ENCODE measurements at regions not wholly inside any gene's neighbourhood (a gene's known extent, or its start where the extent isn't known, plus 50 kb on each side); places are given as distances from the start of the nearest gene placed in this dataset.

- WGBS (ENCODE audit: insufficient coverage, low coverage, missing lambda C conversion rate) = 0% methylated on average over 1 of the region's 1 CpG
- DNase-seq (ENCODE audit: extremely low read depth in 1 of 4, low spot score in 3 of 4) (no peak), ATAC-seq (no peak), FAIRE-seq (no peak)
- no peaks in the 10 kb centered on the region for H3K36me3 ChIP-seq (ENCODE audit: control insufficient read depth, insufficient read depth, low read length)
- no peaks in the 10 kb centered on the region for H4K20me1 ChIP-seq (replicated peaks; ENCODE audit: control insufficient read depth, insufficient read depth, low read length)
- ChIA-PET CTCF (ENCODE audit: low intra/inter-chr PET ratio) (no interaction called here), POLR2A (interaction anchor here (1.5 to 2.2 kb wide), 3 partner anchors 9 to 16 kb away, joined by 6 to 8 read pairs (median 7); no protein-coding TSS in a partner anchor)
- no peak overlapping the region for H3K4me2 ChIP-seq (ENCODE audit: insufficient read depth, low read length)
- H3K9me3 ChIP-seq (replicated peaks; ENCODE audit: control insufficient read depth, insufficient read depth, low read depth, low read length) = no peaks in the 10 kb centered on the region
- no peaks in the 10 kb centered on the region for H3K79me2 ChIP-seq (ENCODE audit: control insufficient read depth, insufficient read depth, low read length)
- no peak overlapping the region for H3K27ac ChIP-seq (ENCODE audit: extremely low read depth, low read depth, low read length)
- H3K4me3 ChIP-seq = no peak overlapping the region
- intact Hi-C loops (cut with micrococcal nuclease) = no loop called here
- in situ Hi-C loops (cut with MboI) = no loop called here
- no TSS peak for BruUV-seq (replicated peaks)
- no peaks in the 10 kb centered on the region; a peak in 2 of 5 replicates for H3K27me3 ChIP-seq (ENCODE audit: control insufficient read depth in 2 of 2, insufficient read depth in 2 of 2, low read length in 2 of 2)
- H3K4me1 ChIP-seq (replicated peaks in 1 of 2; ENCODE audit: control insufficient read depth in 2 of 2, insufficient read depth in 2 of 2, low read length in 2 of 2) = 0 out of 5 replicates have a peak, but pooled peaks cover 0 to 2% of the 10 kb centered on the region in 2 experiments
- no peak overlapping the region for H2AFZ ChIP-seq (ENCODE audit: low read depth, low read length)
- no peaks in the 10 kb centered on the region for H3K9me1 ChIP-seq (ENCODE audit: control insufficient read depth, insufficient read depth, low read length)
- no peak overlapping the region for H3K9ac ChIP-seq (ENCODE audit: insufficient read depth in 1 of 2, low read depth in 2 of 2, low read length in 2 of 2)
- TF ChIP-seq SETDB1 (IDR thresholded peaks at IDR 0.05; ENCODE audit: low read length) (no peak), ZNF431 (CRISPR knock-in tag; IDR thresholded peaks at IDR 0.05) (no peak), BDP1 (IDR thresholded peaks at IDR 0.05; ENCODE audit: insufficient read depth, insufficient read length) (no peak), ZNF785 (CRISPR knock-in tag; IDR thresholded peaks at IDR 0.05) (no peak), SRSF7 (optimal IDR thresholded peaks at IDR 0.05; ENCODE audit: low read depth, low read length) (no peak), NELFE (IDR thresholded peaks at IDR 0.05; ENCODE audit: insufficient read depth, insufficient read length) (no peak), ZNF764 (CRISPR knock-in tag; IDR thresholded peaks at IDR 0.05; ENCODE audit: low read depth) (no peak), RBM14 (IDR thresholded peaks at IDR 0.05; ENCODE audit: borderline replicate concordance, insufficient read depth, low read depth, low read length) (no peak), ZNF77 (CRISPR knock-in tag; IDR thresholded peaks at IDR 0.05) (no peak), KLF10 (CRISPR knock-in tag; IDR thresholded peaks at IDR 0.05) (no peak), XRCC3 (IDR thresholded peaks at IDR 0.05) (no peak), GMEB1 (CRISPR knock-in tag; IDR thresholded peaks at IDR 0.05) (no peak), ZNF197 (CRISPR knock-in tag; IDR thresholded peaks at IDR 0.05; ENCODE audit: low read depth) (no peak)
- TF ChIP-seq, protein P1, sequence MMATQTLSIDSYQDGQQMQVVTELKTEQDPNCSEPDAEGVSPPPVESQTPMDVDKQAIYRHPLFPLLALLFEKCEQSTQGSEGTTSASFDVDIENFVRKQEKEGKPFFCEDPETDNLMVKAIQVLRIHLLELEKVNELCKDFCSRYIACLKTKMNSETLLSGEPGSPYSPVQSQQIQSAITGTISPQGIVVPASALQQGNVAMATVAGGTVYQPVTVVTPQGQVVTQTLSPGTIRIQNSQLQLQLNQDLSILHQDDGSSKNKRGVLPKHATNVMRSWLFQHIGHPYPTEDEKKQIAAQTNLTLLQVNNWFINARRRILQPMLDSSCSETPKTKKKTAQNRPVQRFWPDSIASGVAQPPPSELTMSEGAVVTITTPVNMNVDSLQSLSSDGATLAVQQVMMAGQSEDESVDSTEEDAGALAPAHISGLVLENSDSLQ (IDR thresholded peaks at IDR 0.05) = no peak
- TF ChIP-seq, protein P2, sequence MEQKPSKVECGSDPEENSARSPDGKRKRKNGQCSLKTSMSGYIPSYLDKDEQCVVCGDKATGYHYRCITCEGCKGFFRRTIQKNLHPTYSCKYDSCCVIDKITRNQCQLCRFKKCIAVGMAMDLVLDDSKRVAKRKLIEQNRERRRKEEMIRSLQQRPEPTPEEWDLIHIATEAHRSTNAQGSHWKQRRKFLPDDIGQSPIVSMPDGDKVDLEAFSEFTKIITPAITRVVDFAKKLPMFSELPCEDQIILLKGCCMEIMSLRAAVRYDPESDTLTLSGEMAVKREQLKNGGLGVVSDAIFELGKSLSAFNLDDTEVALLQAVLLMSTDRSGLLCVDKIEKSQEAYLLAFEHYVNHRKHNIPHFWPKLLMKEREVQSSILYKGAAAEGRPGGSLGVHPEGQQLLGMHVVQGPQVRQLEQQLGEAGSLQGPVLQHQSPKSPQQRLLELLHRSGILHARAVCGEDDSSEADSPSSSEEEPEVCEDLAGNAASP (IDR thresholded peaks at IDR 0.05) = no peak
- TF ChIP-seq, protein P3, sequence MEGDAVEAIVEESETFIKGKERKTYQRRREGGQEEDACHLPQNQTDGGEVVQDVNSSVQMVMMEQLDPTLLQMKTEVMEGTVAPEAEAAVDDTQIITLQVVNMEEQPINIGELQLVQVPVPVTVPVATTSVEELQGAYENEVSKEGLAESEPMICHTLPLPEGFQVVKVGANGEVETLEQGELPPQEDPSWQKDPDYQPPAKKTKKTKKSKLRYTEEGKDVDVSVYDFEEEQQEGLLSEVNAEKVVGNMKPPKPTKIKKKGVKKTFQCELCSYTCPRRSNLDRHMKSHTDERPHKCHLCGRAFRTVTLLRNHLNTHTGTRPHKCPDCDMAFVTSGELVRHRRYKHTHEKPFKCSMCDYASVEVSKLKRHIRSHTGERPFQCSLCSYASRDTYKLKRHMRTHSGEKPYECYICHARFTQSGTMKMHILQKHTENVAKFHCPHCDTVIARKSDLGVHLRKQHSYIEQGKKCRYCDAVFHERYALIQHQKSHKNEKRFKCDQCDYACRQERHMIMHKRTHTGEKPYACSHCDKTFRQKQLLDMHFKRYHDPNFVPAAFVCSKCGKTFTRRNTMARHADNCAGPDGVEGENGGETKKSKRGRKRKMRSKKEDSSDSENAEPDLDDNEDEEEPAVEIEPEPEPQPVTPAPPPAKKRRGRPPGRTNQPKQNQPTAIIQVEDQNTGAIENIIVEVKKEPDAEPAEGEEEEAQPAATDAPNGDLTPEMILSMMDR (IDR thresholded peaks at IDR 0.05 in 2 of 3, conservative IDR thresholded peaks at IDR 0.05 in 1 of 3; ENCODE audit: insufficient read depth in 2 of 3, low read depth in 1 of 3, low read length in 3 of 3) = no peak
- TF ChIP-seq, protein P4, sequence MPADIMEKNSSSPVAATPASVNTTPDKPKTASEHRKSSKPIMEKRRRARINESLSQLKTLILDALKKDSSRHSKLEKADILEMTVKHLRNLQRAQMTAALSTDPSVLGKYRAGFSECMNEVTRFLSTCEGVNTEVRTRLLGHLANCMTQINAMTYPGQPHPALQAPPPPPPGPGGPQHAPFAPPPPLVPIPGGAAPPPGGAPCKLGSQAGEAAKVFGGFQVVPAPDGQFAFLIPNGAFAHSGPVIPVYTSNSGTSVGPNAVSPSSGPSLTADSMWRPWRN (IDR thresholded peaks at IDR 0.05; ENCODE audit: low read depth) = no peak
Observed at GRCh38 chr6:149154261-149154821, 163.2 kb upstream of the TAB2 start.
